DMS 273 (cell line): ENCODE measurements at regions not wholly inside any gene's neighbourhood (a gene's known extent, or its start where the extent isn't known, plus 50 kb on each side); places are given as distances from the start of the nearest gene placed in this dataset.
"Not testable (repeated sequence)": the region's sequence is repeated elsewhere in the genome, so short reads cannot be mapped to it uniquely, and the experiment has no call there.

Source experiments
- DNase-seq: peaks from one replicate; lab custom pipeline; 2025; ENCODE audit not compliant: unreplicated experiment; lab: John Stamatoyannopoulos, UW

- DNase-seq = no peak
Observed at GRCh38 chr2:128593518-128593878, 274.8 kb upstream of the HS6ST1 start.

- DNase-seq = no peak
Observed at GRCh38 chr2:128593879-128594650, 275.4 kb upstream of the HS6ST1 start.

- no peak for DNase-seq
Observed at GRCh38 chr2:128594651-128594910, 275.9 kb upstream of the HS6ST1 start.

GRCh38 chr2:128594953-128595677 is 276.4 kb upstream of the HS6ST1 start:
- DNase-seq = no peak

DNA sequence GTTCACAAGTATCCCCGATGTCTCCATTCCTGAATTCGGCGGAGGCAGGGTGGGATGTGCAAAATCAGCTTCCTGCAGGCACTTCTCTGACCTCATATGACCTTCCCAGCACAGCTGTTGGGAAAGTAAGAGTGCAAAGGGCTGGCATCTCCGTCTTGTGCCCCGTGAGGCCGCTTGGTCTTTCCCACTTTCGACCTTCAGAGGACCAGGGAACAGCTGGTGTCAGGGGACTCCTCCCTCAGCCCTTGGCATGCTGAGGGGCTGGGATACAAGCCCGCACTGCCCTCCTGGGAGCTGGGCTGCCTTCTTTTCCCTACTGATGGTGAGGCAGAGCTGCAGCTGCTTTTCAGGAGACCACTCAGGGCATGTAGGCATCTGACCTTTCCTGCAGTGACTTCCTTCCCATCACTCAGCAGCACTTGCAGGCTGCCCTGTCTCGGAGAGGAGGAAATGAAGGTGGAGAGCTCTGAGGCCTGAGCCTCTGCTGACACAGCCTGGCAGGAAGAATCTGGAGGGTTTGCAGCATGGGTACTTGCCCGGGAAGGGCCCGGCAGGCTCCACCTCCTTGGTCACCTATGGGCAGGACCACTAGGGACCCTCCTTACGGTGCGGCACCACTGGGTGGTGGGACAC is 277.2 kb upstream of the HS6ST1 start:
- DNase-seq = peak; percentile 35

GRCh38 chr2:128596396-128597120 is 277.9 kb upstream of the HS6ST1 start:
- DNase-seq = no peak

DNA sequence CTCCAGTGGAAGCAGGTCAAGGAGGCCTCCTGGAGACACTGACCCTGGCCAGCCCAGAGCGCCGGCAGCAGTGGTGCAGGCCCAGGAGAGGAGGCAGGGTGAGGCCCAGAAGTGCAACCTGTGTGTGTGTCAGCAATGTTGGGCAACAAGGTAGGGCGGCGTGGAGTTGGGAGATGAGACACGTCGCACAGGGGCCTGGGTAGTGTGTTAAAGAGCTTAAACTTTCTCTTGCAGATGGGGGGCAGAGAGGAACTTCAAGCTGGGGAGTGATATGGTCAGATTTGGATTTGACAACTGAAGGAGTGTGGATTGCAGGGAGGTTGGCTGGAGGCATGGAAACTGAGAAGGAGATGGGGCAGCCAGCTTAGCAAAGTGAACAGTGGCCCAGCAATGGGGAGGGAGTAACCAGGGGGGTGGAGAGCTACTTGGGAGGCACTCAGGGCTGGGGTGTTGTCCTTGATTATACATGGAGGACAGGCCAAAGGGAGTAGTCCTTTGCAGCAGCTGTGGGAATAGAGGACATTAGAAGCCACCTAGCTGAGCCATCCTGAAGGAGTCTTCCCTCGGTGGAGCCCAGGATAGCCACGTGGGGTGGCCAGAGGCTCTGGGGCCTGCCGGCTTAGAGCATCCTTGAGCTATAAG is 278.6 kb upstream of the HS6ST1 start:
- no peak for DNase-seq

DNA sequence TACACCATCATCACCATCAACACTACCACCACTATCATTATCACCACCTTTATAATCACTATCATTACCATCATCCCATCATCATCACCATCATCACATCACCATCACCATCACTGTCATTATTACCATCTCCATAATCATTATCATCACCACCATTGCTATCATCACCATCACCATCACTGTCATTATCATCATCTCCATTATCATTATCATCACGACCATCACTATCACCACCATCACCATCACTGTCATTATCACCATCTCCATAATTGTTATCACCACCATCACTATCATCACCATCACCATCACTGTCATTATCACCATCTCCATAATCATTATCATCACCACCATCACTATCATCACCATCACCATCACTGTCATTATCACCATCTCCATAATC is 279.6 kb upstream of the HS6ST1 start:
- not testable (repeated sequence) for DNase-seq

GRCh38 chr2:128598862-128599441 is 280.3 kb upstream of the HS6ST1 start:
- DNase-seq = no peak

DNA sequence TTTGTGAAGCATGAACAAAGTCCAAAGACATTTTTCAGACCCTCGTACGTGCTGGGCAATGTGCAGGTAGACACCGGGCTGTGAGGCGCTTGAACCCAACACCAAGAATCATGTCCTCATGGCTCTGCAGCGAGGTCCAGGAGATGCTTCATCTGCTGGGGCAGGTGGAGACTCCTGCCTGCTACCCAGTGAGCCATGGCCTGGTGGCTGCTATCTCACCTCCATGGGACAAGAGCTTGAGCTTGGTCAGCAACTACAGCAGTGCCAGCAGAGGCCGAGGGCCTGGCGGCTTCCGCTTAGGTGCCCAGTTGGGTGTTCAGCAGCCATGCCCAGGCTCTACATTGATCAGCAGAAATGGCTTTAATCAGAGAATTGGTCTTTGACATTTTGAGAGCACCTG is 281.0 kb upstream of the HS6ST1 start:
- DNase-seq = no peak

GRCh38 chr2:128600581-128601297 is 282.1 kb upstream of the HS6ST1 start:
- no peak for DNase-seq

DNA sequence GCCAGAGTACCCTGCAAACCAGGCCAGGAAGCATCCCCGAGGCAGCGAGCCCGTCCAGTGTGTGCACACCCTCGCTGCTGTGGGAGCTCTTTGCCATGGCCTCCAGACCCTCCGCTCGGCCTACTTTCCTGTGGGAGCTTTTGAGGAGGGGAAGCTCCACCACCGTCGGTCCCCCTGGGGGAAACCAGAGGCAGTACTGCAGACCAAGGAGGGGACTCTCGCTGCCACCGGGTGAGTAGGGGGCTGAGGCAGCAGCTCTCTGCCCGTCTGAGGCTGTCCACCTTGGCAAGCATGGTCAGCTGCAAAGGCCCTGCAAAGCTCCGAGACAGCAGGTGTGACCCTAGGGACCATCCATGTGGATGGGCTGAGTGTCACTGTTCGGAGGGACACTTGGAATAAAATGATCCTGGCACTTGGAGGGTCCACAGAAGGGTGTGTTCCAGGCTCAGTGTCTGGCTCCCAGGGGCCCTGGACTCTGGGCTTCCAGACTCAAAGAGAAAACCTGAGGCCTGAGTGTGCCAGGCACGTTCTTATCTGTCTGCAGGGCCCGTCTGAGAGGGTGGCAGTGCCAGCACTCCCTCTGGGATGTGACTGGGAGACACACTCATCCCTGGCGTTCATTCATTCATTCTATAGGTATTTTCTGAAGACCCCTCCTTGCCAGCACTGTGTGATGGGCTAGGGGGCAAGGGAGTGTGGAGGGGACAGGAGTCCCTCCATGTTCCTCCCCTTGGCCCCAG is 282.8 kb upstream of the HS6ST1 start:
- DNase-seq = no peak

DNA sequence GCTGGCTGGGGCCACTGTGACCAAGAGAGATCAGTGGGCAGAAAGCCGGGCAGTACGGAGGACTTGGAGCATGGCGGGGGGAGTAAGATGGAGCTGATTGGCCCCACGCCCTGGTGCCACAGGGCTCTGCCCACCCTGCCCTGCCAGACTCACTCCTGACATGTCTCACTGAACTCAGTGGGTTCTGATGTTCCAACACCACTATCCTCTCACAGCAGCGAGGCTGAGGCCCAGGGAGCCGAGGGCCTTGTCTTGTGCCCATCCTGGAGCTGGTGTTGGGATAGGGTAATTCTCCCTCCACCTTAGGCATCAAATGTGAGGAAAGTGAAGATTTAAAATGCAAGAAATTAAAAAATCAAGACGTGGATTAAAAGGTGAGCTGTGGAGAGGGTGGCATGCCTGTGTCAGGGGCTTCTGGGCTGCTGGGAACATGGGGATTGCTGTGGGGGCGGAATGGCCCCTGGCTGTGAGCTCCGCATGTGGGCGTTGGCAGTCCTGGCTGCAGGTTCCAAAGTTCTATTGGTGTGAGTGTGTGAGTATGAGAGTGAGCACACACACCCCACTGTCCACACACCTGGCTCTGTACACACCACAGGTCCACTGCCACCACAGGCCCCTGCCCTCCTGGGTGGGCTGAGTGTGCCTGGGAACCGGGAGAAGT is 283.5 kb upstream of the HS6ST1 start:
- no peak for DNase-seq

DNA sequence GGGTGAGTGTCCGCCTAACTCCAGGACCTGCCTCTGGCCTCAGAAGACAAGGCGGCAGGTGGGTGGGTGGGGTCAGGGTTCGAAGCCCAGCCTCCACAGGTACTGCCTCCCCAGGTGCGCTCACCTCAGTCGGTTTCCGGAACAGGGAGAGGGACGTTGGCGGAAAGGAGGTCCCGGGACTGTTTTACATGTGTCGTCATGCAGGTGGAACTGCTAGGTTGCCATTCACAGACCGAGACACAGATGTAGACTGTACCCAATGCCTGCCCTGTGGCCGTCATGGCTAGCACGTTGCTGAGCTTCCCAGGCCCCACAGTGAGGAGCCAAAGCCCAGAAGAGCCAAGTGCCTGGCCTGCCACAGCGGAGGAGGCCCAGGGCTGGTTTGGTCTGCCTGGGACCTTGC is 284.0 kb upstream of the HS6ST1 start:
- DNase-seq = no peak

DNA sequence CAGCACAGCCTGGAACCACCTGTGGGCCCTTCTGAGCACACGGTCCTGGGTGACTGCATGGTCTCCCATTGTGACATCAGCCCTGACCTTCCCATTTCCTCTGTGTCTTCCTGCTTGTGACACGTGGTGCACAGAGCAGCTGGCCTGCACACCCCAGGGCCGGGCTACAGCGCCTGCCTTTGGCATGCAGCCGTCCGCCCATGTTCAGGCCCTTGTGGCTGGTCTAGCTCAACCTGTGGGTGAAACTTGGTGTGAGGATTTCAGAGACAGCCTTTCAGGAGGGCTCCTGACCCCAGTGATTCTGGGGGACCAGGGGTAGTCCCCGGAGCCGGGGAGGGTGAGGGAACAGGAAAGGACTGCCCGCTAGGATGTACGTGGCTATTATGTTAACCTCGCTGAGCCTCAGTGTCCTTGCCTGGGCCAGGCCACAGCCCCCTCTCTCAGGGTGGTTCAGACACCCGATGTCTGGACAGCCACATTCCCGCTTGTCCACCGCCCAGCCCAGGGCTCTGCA is 284.8 kb upstream of the HS6ST1 start:
- no peak for DNase-seq

DNA sequence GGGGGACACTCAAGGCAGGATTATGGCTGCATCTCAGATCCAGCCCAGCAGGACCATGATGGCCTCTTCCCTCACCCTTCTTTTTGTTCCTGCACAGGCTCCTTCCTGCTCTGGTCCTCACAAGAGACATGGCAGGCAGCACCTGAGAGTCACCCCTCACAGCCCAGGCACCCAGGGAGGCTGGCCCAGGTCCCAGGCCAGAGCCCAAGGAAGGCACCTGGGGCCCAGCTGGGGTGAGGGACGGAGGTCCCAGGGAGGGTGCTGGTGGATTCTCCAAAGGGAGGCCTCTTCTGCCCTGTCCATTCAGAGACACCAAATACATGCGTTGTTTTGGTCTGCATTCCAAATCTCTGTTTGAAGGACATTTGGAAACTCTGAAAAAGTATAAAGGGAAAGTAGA is 285.4 kb upstream of the HS6ST1 start:
- no peak for DNase-seq

GRCh38 chr2:128604581-128604980 is 285.9 kb upstream of the HS6ST1 start:
- DNase-seq = not testable (repeated sequence)

DNA sequence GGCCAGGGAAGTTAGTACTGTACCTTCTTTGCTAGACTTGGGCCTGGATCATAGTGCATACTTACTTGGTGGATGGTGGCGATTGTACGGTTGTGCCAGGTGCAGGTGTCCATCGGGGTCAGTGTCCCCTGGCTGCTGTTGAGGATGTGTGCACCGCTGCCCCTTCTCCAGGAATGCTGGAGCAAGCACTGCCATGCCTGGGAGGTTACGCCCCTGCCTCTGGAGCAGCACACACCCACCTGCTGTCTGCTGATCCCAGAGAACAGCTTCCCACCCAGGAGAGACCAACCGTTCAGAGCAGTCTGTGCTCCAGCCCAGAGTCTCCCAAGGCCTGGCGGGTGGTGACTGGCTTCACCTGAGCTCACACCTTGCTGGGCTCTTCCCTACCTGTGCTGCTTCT is 286.8 kb upstream of the HS6ST1 start:
- DNase-seq = no peak

DNA sequence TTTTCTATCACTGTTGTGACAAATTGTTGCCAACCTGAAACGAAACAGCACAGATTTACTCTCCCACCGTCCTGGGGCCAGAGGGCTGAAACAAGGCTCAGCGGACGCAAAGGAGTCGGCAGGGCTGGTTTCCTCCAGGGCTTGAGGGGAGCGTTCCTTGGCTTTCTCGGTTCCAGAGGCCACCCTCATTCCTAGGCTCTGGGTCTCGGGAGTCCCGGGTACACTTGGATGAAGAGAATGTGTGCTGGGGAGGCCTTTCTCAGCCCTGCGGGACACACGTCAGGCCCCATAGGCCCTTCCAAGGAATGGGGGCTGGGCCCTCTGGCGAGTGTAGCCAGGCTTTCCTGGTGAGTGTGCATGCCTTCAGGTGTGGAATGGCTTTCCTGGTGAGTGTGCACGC is 287.3 kb upstream of the HS6ST1 start:
- no peak for DNase-seq
